HG02759 (cell line): ENCODE measurements at regions not wholly inside any gene's neighbourhood (a gene's known extent, or its start where the extent isn't known, plus 50 kb on each side); places are given as distances from the start of the nearest gene placed in this dataset.
"Not testable (repeated sequence)": the region's sequence is repeated elsewhere in the genome, so short reads cannot be mapped to it uniquely, and the experiment has no call there.

Source experiments
- ATAC-seq: cut with Tn5 transposase; IDR thresholded peaks from one replicate; pipeline ENCODE4 v1.9.1; 2021; ENCODE audit warnings: mild to moderate bottlenecking, moderate library complexity; ENCODE audit not compliant: unreplicated experiment

DNA sequence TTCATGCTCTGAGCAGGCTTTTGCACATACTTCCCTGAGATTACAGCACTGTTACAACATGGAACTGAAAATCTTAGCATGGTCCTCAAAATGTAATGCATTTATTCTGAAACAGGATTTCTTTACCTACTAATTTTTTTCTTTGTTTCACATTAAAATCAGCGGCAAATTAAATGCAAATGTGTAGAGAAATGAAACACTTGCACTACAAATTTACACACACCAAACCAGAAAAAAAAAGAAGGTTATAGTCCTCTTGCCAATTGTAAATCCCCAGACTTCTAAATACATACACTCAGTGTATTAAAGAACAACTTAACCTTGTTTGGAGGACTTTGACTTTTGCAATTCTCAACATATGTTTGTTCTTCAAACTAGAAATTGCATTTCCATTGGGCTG lies 210.9 kb upstream of the TBX18 start:
- ATAC-seq: no peak

DNA sequence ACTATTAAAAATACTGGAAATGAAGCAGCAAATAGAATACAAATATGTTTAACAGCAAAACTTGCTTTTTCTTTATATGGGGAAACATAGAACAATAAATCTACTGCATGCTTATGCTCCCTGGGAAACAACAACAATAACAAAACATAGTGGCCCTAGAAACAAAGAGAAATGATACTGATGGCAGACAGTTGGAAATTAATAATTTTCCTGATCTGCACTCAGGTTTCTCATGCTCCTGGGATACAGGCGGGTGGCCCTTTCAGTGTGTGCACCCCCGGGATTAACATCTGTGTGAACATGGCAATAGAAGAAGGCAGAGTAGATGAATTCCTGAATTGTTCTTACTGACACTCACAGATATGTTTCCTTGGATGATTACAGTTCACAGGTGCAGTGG lies 209.2 kb upstream of the TBX18 start:
- ATAC-seq: no peak

DNA sequence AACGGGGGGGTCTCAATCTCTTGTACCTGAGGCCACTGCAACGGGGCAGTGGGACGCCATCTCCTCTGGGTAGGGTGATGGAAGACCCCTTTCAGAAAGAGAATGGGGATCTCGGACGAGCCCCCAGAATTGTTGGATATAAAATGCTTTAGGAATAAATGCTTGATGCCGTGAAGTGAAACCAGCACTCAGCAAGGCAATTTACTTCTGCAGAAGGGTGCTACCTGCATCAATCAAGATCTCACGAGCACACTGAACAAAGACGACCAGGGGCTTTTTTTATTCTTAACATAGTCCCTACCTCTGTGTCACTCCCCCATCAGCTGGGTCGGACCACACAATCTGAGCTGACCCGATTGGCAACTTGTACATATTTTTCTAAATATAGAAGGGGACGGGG lies 203.6 kb upstream of the TBX18 start:
- ATAC-seq: no peak

DNA sequence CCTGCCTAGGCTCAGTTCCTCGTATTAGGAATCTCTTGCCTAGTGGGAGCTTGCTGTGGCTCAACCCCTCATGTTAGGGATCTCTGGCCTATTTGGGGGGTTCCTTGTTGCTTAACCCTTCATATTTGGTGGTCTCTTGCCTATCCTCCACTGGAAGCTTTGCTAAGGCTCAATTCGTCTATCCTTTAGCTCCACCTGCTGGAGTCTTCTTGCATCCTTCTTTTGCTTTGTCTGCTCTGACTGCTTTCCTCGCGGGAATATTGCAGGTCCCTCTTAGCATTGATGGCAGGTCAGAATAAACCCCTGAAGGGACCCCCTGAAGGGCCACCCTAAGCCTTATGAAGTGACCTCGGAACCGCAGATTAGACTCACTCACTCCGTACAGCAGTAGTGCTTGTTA lies 203.0 kb upstream of the TBX18 start:
- no peak for ATAC-seq

DNA sequence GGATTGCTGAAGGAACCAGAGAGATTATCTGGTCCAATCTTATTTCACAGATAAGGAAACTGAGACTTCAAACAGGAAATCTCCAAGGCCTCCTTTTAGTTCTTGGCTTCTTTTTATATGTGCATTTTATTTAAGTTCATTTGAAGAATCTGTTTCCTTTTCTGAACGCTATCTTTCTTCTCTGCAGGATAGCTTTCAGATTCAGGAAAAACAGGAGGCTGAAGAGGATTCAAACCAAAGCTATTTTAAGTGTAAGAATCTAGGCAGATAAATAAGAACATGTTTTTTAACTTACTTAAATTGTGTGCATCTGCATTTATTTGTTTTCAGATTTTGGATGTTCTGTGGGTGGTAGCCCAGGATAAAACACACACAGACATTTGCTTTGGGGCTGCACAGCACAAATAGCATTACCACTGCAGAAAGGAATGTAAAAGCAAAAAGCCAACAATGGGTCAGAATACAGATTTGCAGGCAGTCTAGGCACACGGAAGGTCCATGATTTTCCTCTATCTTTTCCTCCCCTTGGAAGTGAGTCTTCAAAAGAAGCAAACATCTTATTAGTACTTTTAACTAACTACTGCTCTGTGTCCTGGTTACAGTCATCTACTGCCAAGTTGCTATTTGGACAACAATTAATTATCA lies 188.8 kb upstream of the TBX18 start:
- no peak for ATAC-seq

DNA sequence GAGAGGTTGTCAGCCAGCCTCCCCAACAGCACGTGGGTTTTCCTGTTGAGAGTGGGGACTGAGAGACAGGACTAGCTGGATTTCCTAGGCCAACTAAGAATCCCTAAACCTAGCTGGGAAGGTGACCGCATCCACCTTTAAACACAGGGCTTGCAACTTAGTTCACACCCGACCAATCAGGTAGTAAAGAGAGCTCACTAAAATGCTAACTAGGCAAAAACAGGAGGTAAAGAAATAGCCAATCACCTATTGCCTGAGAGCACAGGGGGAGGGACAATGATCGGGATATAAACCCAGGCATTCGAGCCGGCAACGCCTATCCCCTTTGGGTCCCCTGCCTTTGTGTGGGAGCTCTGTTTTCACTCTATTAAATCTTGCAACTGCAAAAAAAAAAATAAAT lies 180.5 kb upstream of the TBX18 start:
- not testable (repeated sequence) for ATAC-seq

DNA sequence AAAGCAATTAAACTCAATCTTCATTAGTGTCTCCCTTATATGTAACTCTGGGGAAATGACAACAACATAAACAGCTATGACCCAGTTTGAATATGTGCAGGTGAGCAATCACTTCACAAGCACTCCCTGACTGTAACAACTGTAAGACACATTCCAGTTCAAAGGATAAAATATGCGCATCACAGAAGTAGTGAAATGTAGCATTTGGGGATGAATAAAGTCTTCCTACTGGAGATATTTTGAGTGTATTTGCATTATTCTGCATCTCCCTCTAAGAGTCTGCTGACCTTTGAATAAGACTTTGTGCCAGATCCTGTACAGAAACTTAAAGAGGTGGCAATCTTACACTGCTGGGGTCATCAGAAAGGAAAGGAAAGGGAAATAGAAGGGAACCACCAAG lies 179.5 kb upstream of the TBX18 start:
- ATAC-seq: no peak

DNA sequence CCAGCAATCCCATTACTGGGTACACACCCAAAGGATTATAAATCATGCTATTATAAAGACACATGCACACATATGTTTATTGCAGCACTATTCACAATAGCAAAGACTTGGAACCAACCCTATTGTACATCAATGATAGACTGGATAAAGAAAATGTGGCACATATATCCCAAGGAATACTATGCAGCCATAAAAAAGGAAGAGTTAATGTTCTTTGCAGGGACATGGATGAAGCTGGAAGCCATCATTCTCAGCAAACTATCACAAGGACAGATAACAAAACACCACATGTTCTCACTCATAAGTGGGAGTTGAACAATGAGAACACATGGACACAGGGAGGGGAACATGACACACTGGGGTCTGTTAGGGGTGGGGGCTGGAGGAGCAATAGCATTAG lies 177.2 kb upstream of the TBX18 start:
- ATAC-seq: not testable (repeated sequence)

DNA sequence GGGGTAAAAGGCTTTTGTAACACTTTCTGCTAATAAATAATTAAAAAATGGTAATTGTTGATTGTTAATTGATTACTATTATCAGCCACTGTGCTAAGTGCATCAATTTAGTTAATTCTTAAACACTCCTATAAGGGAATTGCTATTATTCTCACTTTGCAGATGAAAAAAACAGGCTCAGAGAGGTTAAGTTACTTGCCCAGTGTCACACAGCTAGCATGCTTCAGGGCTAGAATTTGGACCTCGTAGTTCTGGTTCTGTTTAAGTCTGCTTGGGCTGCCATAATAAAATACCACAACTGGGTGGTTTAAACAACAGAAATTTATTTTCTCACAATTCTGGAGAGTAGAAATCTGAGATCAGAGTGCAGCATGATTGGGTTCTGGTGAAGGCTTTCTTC lies 164.8 kb upstream of the TBX18 start:
- no peak for ATAC-seq

DNA sequence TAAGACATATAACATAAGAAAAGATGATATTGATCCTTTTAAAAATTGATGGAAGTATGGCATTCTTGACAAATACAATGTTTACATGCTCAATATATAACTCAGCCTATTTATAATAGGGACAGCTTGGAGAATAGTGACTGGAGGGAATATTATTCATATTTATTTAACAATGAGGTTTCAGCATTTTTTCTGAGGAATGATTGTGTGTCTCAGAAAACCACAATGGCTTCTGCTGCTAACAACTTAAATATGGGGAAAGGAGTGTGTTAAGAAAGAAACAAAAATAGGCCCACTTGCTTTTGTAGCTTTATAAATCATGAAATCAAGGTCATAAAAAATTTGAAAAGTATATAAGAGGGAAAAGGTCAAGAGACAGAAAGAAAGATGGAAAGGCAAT lies 163.2 kb upstream of the TBX18 start:
- ATAC-seq: no peak

DNA sequence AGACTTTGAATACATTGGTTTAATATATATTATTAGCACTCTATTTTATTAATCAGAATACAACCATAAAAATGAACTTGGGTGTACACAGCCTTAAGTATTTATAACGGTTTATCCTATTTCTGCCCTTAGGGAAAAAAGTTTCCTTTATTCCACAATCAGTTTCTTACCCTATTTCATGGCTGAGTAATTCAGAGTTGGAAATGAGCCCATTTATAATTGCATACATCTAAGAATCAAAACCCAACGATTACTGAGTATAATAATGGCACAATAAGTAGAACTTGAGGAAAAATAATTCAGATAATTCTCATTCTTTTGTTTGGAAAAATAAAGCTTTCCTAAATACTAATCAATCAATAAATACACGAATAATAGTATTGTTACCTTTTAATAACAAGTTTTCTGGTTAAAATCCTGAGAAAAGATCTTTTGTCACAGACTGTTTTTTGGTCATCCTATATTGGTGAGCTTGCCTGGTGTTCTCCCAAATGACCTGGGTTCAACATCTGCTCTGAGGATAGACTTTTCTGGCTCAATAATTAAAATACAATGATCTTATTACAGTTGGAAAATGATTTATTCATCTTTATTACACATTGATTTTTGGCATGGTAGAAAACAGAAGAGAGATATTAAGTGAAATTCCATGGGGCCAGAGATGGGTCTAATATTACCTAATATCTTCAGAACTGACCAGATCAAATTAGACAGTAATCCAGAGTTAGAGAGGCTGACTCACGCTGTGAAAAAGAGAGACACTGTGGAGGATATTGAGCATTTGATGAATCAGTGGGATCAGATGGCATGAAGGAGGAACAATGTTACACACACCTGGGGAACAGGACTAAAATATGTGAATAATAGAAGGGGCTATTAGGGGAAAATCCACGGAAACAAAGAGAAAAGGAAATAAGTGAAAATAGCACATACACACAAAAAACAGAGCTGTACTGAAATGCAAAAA lies 162.1 kb upstream of the TBX18 start:
- no peak for ATAC-seq

DNA sequence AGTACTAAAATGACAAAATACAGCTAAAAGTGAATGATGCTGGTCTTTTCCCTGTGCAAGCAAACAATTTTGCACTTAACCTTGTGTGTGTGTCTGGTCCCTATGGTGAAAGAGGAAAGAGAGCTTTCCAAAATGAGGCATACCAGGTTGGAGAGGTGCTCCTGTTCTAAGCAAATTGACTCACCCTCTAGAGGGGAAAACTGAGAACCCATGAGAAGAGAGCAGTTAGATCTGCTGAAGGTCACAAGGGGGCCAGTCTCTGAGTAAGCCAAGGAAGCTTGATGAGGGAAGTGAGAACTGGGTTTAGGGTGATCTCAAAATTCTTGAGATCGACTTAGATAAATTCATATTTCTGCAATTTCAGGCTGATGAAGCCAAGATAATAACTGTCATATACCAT lies 157.5 kb upstream of the TBX18 start:
- no peak for ATAC-seq

DNA sequence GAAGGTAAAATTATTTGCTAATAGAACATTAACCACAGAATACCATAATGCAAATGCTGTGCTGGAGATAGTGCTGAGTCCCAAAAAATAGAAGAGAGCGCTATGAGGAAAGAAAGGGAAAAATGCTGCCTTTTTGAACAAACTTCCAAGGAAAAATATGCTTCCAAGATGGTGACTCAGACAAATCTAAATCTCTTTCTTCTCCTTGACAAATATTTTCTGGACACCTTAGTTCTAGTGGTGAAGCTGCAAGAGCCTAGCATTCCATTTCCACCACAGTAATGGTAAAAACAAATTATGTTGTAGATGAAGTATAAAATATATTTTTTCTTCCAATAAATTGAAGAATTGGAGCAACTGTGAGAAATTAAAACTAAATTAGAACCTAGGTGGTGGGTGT lies 155.6 kb upstream of the TBX18 start:
- ATAC-seq: no peak

DNA sequence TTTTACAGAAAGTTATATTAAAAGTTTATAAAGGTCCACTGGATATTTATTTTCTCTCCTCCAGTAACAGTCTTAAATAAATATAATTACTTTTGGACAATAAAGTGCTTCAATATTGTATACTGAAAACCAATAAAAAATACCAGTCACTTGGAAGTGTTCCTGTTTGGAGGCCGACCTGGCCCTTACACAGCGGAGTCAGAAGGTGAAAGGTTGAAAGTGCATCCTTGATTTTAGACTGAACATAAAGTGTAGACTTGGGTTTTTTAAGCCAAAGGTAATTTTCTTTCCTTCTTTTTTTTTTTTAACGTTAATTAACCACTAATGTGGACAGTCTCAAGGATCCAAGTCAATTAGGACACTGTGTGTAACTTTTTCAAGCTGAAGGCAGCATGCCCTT lies 152.3 kb upstream of the TBX18 start:
- no peak for ATAC-seq

DNA sequence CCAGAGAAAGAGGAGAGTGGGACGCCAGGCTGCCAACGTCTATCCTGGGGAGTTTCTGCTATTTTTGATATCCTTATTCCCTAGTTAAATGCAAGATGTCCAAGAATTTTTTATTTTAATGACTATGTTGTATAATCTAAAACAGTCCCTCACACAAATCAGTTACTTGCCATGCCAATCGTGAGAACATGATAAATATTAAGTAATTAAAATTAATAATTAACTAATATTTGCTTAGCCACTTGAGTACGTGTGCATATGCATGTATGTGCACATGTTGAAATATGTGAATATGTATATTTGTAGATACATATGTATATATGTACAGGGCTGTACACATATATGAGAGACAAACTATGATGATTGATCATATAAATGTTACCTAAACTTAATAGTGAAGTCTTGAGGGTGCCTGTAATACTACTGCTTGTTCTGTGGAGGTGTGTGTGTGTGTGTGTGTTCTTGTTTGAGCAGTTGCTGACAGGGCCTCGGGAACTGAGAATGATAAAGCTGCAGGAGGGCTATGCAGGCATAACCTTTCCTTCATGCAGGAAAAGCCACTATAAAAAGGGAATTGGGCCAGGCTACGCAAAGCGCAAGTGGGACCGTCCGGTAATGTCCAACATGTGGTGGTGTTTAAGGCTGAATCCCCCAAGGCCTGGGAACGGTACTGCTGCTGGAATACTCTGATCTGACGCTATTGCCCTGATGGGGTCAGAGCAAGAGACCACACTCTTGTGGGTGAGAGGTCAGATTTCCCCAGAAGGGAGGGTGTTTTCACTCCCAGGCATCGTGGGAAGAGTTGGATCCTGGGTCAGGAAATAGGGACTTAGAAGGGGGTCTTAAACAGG lies 148.3 kb upstream of the TBX18 start:
- ATAC-seq: no peak

DNA sequence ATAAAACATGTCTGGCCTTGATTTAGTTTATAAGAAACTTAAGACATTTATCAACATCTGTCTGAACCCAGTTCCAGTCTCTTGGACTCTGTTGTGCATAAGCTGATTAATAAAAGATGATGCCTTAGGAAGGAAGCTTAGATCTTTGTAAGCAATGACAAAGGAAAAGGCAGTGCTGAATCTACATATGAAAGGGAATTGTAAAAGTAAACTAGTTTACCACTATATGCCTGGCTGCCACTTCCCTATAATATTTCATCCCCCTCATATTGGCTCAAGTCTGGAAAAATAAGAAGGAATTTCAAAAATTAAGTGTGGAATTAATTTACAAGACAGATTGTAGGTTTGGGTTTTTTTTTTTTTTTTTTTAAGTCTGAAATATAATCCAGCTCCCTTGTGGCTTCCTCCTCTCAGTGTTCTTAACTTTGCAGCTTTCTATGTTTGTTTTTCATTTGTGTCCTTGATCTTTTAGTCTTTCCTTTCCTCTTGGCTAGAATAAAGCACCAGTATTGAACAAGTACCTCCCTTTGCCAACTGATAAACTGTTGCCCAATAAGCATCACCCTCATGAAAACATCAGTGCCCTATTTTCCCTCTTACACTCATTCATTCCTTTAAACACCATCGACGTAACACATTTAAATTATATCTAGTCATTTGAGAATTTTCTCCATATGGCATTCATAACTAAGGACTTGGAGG lies 146.7 kb upstream of the TBX18 start:
- ATAC-seq: no peak

DNA sequence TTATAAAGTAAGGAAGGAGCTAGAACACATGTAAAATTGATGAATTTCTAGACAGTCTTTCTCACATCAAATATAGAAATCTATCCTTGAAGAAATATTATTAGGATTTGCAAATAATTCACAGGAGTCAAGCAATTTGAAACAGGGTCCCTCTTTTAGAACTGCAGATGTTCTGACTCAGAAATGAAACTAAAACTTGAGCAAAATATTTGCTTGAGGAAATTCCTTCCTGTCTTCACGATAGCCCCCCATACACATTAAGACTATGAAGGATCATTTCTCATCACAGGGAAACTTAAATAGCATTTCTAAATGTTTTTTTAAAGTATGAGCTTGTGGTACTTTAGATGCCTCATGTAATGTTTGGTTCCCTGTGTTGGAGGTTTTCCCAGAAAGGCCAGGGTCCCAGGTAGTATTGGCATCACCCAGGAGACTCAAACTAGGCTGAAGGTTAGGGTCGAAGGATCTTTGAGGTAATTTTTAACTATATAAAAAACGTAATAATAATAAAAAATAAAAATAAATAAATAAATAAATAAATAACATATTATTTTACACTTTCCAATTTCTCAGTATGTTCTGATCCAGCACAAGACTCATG lies 144.0 kb upstream of the TBX18 start:
- no peak for ATAC-seq

DNA sequence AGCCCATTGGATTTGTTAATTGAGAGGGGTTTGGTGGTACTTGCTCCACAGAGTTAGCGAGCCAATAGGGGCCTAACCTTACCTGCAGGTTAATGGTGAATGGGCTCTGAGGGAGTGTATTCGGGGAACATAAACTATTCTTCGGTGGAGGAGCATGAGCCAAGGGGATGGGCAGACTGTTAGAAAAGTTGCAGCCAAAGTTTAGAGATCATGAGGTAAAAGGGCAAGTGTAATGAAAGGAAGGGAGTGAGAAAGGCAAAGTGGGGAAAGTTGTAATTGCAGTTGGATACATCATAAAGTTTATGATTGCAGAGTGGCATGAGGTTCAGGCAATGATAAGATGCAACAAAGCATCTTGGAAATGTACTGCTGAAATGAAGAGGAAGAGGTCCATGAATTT lies 142.1 kb upstream of the TBX18 start:
- ATAC-seq: no peak

DNA sequence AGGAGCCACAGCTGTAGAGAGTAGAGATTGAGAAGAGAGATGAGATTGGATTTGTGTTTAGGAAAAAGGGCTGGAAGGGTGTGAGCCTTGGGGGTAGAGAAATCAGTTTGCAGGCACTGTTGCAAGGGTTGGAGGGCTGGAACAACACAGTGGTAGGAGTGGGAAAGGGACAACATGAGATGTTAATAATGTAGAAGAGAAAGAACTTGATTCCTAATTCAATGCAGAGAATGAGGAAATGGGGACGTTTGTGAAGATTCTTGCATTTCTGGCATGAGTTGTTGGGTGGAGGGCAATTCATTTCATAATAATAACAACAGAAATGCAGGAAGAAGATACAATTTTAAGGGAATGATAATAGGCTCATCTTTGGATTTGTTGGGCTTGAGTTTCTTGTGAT lies 141.4 kb upstream of the TBX18 start:
- no peak for ATAC-seq

DNA sequence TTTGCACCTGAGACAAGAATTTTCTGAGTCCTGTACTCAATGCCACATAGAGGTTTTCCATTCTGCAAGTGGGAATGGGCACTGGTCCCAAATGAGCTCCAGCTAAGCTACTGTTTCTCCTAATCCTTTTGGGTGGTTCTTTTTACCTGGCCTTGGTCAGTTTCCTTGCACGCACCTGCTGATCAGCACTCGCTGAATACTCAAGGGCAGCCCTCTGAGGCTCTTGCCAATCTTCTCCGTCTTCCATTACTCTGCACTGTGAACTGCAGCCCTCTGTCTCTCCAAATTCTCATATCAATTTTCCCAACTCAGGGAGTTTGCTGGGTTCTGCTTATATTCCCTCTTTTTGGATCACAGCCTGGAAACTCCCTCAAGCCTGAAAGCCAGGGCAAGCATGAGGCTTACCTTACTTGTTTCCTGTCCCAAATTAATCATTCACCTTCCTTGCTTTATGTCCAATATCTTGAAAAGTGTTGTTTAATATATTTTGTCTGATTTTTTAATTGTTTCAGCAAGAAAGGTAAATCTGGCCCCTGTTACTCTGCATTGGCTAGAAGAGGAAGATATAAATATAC lies 138.0 kb upstream of the TBX18 start:
- no peak for ATAC-seq
